Activated naive CD8-positive, alpha-beta T cell treated with anti-CD3 and anti-CD28 coated beads, Interleukin-2, amount 50 U/mL, for 24 hours (primary cell): ENCODE measurements at regions not wholly inside any gene's neighbourhood (a gene's known extent, or its start where the extent isn't known, plus 50 kb on each side); places are given as distances from the start of the nearest gene placed in this dataset.
"Not testable (repeated sequence)": the region's sequence is repeated elsewhere in the genome, so short reads cannot be mapped to it uniquely, and the experiment has no call there.

Experiments
- ATAC-seq: fragments of 150-1000 bp; cut with Tn5 transposase; one replicate; pipeline ENCODE4 v1.10.0; 2021
- DNase-seq: peaks from one replicate; pipeline ENCODE4 v3.0.0; 2021
- H3K27ac Mint-ChIP-seq: one replicate; pipeline ENCODE4 v1.8.0; 2021; ENCODE audit warnings: mild to moderate bottlenecking, mixed read lengths
- H3K27me3 Mint-ChIP-seq: one replicate; pipeline ENCODE4 v1.8.0; 2021; ENCODE audit warnings: mixed read lengths
- H3K36me3 Mint-ChIP-seq: one replicate; pipeline ENCODE4 v1.8.0; 2021; ENCODE audit warnings: low read depth, mixed read lengths
- H3K4me1 Mint-ChIP-seq: one replicate; pipeline ENCODE4 v1.8.0; 2021; ENCODE audit warnings: mixed read lengths
- H3K4me3 Mint-ChIP-seq: one replicate; pipeline ENCODE4 v1.8.0; 2021; ENCODE audit warnings: mild to moderate bottlenecking, moderate library complexity, mixed read lengths
- H3K9me3 Mint-ChIP-seq: one replicate; pipeline ENCODE4 v1.8.0; 2021; ENCODE audit warnings: mixed read lengths

- ATAC-seq, result no peak
- H3K36me3 Mint-ChIP-seq, result no peaks in the 10 kb centered on the region
- no peaks in the 10 kb centered on the region for H3K4me1 Mint-ChIP-seq
- no peak for DNase-seq
- no peaks in the 10 kb centered on the region for H3K27me3 Mint-ChIP-seq
- no peaks in the 10 kb centered on the region for H3K9me3 Mint-ChIP-seq
- H3K27ac Mint-ChIP-seq, result no peak overlapping the region
- H3K4me3 Mint-ChIP-seq, result no peak overlapping the region
These were observed 60.2 kb downstream of the TFPI2 start for GRCh38 chr7:93830141-93830925.

- no peak for ATAC-seq
These were observed 62.3 kb downstream of the TFPI2 start for GRCh38 chr7:93828260-93828659.

DNA sequence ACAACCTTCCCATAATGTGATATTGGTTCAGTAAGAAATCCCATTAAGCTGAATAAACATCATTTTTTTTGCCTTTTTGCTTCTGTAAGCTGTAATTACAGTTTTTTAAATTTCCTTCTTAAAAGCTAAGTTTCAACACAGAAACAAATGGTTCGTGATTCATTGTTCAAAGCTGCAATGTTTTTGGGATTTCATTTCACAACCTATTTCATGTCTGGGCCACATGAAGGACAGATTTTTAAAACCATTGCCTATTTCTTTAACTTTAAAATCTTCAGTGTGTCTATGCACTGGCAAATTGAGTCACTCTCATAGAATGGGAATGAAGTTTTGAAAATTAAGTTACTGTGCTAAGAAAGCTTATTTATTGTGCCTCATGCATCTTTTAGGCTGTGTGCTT is 66.9 kb downstream of the TFPI2 start:
- DNase-seq, result no peak
- no peaks in the 10 kb centered on the region for H3K27me3 Mint-ChIP-seq
- H3K36me3 Mint-ChIP-seq, result no peaks in the 10 kb centered on the region
- ATAC-seq, result no peak
- no peak overlapping the region for H3K27ac Mint-ChIP-seq
- H3K9me3 Mint-ChIP-seq, result no peaks in the 10 kb centered on the region
- no peaks in the 10 kb centered on the region for H3K4me1 Mint-ChIP-seq
- no peak overlapping the region for H3K4me3 Mint-ChIP-seq

More at GRCh38 chr7:93828260-93828659, 62.3 kb downstream of the TFPI2 start:
- no peaks in the 10 kb centered on the region for H3K27me3 Mint-ChIP-seq
- no peak overlapping the region for H3K4me3 Mint-ChIP-seq
- DNase-seq, result no peak
- no peaks in the 10 kb centered on the region for H3K36me3 Mint-ChIP-seq
- H3K4me1 Mint-ChIP-seq, result no peaks in the 10 kb centered on the region
- H3K9me3 Mint-ChIP-seq, result no peaks in the 10 kb centered on the region
- H3K27ac Mint-ChIP-seq, result no peak overlapping the region

DNA sequence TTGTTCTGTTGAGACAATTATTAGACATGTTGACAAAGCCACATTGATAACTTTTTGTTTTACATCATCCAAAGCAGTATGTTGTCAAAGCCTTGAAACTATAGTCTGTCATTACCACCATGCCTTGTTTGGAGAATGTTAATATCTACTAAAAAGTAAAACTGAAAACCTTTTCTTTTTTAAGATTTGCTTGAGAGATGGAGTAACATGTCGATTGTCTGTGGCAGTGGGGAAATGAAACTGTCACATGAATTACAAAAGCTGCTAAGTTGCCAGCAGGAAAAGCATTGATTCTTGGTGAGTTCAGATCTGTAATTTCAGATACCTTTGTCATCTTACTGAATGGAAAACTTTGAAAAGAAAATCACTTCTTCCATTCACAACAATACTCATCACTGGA is 69.1 kb downstream of the TFPI2 start:
- Mint-ChIP-seq H3K36me3 (no peaks in the 10 kb centered on the region), H3K4me3 (no peak overlapping the region), H3K27ac (no peak overlapping the region), H3K27me3 (no peaks in the 10 kb centered on the region), H3K4me1 (no peaks in the 10 kb centered on the region), H3K9me3 (no peaks in the 10 kb centered on the region)
- no peak for DNase-seq
- no peak for ATAC-seq

GRCh38 chr7:93819699-93820098 is 70.9 kb downstream of the TFPI2 start:
- DNase-seq, result no peak
- ATAC-seq, result no peak
- no peak overlapping the region for H3K4me3 Mint-ChIP-seq
- H3K36me3 Mint-ChIP-seq, result no peaks in the 10 kb centered on the region
- no peaks in the 10 kb centered on the region for H3K9me3 Mint-ChIP-seq
- no peaks in the 10 kb centered on the region for H3K27me3 Mint-ChIP-seq
- no peak overlapping the region for H3K27ac Mint-ChIP-seq
- H3K4me1 Mint-ChIP-seq, result no peaks in the 10 kb centered on the region

DNA sequence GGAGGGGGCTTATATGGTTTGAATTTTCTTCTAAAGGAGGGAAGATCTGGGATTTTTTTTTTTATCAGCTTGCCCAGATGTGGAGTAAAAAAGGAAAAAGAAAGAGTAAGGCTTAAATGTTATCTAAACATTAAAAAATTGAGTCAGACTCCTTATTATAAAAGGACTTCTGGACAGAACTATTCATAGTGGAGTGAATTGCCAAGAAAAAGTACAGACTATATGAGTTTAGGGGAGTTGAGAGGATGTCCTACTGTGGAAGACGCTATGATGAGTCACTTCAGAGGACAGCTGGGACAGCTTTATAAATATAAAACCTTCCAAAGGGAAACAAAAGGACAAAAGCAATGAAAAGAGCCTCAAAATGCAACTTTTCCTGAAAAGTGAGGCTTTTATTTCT is 73.0 kb downstream of the TFPI2 start:
- Mint-ChIP-seq H3K4me3 (no peak overlapping the region), H3K4me1 (no peaks in the 10 kb centered on the region), H3K9me3 (no peaks in the 10 kb centered on the region), H3K27me3 (no peaks in the 10 kb centered on the region), H3K27ac (no peak overlapping the region), H3K36me3 (no peaks in the 10 kb centered on the region)
- DNase-seq (no peak), ATAC-seq (no peak)

- no peaks in the 10 kb centered on the region for H3K36me3 Mint-ChIP-seq
- no peaks in the 10 kb centered on the region for H3K27me3 Mint-ChIP-seq
- ATAC-seq, result no peak
These were observed 73.5 kb downstream of the TFPI2 start for GRCh38 chr7:93817004-93817403.

GRCh38 chr7:93813514-93813913 is 77.0 kb downstream of the TFPI2 start:
- Mint-ChIP-seq H3K36me3 (no peaks in the 10 kb centered on the region), H3K4me3 (no peak overlapping the region), H3K27ac (no peak overlapping the region), H3K27me3 (no peaks in the 10 kb centered on the region), H3K9me3 (no peaks in the 10 kb centered on the region), H3K4me1 (no peaks in the 10 kb centered on the region)
- ATAC-seq (no peak), DNase-seq (no peak)

More at GRCh38 chr7:93817004-93817403, 73.5 kb downstream of the TFPI2 start:
- Mint-ChIP-seq H3K27ac (no peak overlapping the region), H3K4me1 (no peaks in the 10 kb centered on the region), H3K9me3 (no peaks in the 10 kb centered on the region), H3K4me3 (no peak overlapping the region)
- no peak for DNase-seq

GRCh38 chr7:93812061-93812460 is 78.5 kb downstream of the TFPI2 start:
- Mint-ChIP-seq H3K27ac (no peak overlapping the region), H3K9me3 (no peaks in the 10 kb centered on the region), H3K36me3 (no peaks in the 10 kb centered on the region), H3K4me3 (no peak overlapping the region), H3K27me3 (no peaks in the 10 kb centered on the region), H3K4me1 (no peaks in the 10 kb centered on the region)
- ATAC-seq (no peak), DNase-seq (no peak)

DNA sequence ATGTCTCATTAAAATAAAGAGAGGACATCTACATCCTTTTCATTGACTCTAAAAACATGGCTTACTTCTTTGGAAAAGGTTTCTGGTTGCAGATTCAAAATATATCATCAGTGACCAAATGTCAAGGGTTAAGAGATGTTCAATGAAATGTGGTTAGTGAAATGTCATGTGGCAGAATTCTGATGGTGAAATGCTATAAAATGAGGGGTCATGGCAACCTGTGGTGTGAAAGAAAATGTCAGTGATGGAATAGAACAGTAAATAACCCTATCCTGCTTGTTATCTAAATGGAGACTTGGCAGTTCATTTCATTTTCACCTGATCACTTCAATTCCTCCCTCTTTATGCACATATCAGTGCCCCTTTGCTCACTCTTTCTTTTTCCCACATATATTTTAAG is 79.4 kb downstream of the TFPI2 start:
- Mint-ChIP-seq H3K4me3 (no peak overlapping the region), H3K4me1 (no peaks in the 10 kb centered on the region), H3K36me3 (no peaks in the 10 kb centered on the region), H3K27ac (no peak overlapping the region), H3K9me3 (no peaks in the 10 kb centered on the region), H3K27me3 (no peaks in the 10 kb centered on the region)
- ATAC-seq (no peak), DNase-seq (no peak)

DNA sequence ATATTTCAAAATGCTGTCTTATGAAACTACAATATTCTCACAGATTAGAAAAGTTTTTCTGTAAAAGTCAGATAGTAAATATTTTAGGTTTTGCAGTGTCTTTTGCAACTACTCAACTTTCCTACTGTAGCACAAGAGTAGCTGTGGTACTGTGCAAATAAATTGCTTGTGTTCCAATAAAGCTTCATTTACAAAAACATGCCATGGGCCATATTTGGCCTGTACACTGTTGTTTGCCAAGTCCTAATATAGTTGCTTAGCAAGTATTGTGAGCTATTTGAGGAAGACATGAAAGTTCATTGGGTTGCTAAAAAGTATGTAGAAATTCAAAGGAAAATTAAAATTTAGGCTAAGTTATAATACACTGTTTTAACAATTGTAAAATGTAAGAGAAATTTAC is 80.0 kb downstream of the TFPI2 start:
- no peaks in the 10 kb centered on the region for H3K27me3 Mint-ChIP-seq
- ATAC-seq (no peak), DNase-seq (no peak)
- no peaks in the 10 kb centered on the region for H3K36me3 Mint-ChIP-seq
- H3K4me3 Mint-ChIP-seq, result no peak overlapping the region
- H3K4me1 Mint-ChIP-seq, result no peaks in the 10 kb centered on the region
- H3K27ac Mint-ChIP-seq, result no peak overlapping the region
- no peaks in the 10 kb centered on the region for H3K9me3 Mint-ChIP-seq

GRCh38 chr7:93804726-93805125 is 85.8 kb downstream of the TFPI2 start:
- ATAC-seq, result no peak
- peaks cover 5% of the 10 kb centered on the region for H3K9me3 Mint-ChIP-seq
- DNase-seq, result no peak
- no peak overlapping the region for H3K4me3 Mint-ChIP-seq
- no peak overlapping the region for H3K27ac Mint-ChIP-seq
- H3K36me3 Mint-ChIP-seq, result no peaks in the 10 kb centered on the region
- H3K27me3 Mint-ChIP-seq, result no peaks in the 10 kb centered on the region
- H3K4me1 Mint-ChIP-seq, result no peaks in the 10 kb centered on the region

- H3K4me1 Mint-ChIP-seq, result no peaks in the 10 kb centered on the region
- DNase-seq (no peak), ATAC-seq (no peak)
- H3K36me3 Mint-ChIP-seq, result no peaks in the 10 kb centered on the region
- no peak overlapping the region for H3K4me3 Mint-ChIP-seq
- peaks cover 5% of the 10 kb centered on the region for H3K9me3 Mint-ChIP-seq
- H3K27ac Mint-ChIP-seq, result no peak overlapping the region
- no peaks in the 10 kb centered on the region for H3K27me3 Mint-ChIP-seq
These were observed 90.7 kb downstream of the TFPI2 start for GRCh38 chr7:93799750-93800357.

DNA sequence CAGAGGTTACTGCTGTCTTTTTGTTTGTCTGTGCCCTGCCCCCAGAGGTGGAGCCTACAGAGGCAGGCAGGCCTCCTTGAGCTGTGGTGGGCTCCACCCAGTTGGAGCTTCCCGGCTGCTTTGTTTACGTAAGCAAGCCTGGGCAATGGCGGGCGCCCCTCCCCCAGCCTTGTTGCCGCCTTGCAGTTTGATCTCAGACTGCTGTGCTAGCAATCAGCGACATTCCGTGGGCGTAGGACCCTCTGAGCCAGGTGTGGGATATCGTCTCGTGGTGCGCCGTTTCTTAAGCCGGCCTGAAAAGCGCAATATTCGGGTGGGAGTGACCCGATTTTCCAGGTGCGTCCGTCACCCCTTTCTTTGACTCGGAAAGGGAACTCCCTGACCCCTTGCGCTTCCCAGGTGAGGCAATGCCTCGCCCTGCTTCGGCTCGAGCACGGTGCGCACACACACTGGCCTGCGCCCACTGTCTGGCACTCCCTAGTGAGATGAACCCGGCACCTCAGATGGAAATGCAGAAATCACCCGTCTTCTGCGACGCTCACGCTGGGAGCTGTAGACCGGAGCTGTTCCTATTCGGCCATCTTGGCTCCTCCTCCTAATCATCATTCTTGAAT is 97.4 kb downstream of the TFPI2 start:
- not testable (repeated sequence) for H3K27me3 Mint-ChIP-seq, DNase-seq, H3K9me3 Mint-ChIP-seq, H3K4me1 Mint-ChIP-seq, H3K4me3 Mint-ChIP-seq, H3K27ac Mint-ChIP-seq, H3K36me3 Mint-ChIP-seq, ATAC-seq

- H3K4me3 Mint-ChIP-seq, result no peak overlapping the region
- DNase-seq (no peak), ATAC-seq (no peak)
- no peaks in the 10 kb centered on the region for H3K27me3 Mint-ChIP-seq
- no peak overlapping the region for H3K27ac Mint-ChIP-seq
- no peaks in the 10 kb centered on the region for H3K36me3 Mint-ChIP-seq
- no peaks in the 10 kb centered on the region for H3K4me1 Mint-ChIP-seq
- H3K9me3 Mint-ChIP-seq, result no peaks in the 10 kb centered on the region
These were observed 111.4 kb downstream of the TFPI2 start for GRCh38 chr7:93779115-93779514.
